Kidney (tissue), 13 donors: ENCODE measurements at regions not wholly inside any gene's neighbourhood (a gene's known extent, or its start where the extent isn't known, plus 50 kb on each side); places are given as distances from the start of the nearest gene placed in this dataset.

Source experiments
- DNase-seq, 5 donors: peaks; one replicate each; pipeline ENCODE4 v3.0.0-alpha.2; 2013 to 2020
- FAIRE-seq: peaks from 2 replicates; lab custom pipeline; 2012; peaks lifted over from hg19 to GRCh38; lab: Jason Lieb, UNC
- H3K27ac ChIP-seq, 2 donors: one replicate each; pipeline ENCODE4 v1.7.0; 2013; ENCODE audit warnings: low read depth in 2 of 2, low read length in 2 of 2, inconsistent platforms in 1 of 2
- H3K27me3 ChIP-seq: one replicate; pipeline ENCODE4 v1.7.1; 2013; ENCODE audit warnings: low read length, inconsistent platforms; ENCODE audit not compliant: control insufficient read depth, insufficient read depth
- H3K36me3 ChIP-seq, 3 donors: one replicate each; pipeline versions ENCODE4 v1.7.0 to v1.7.1; 2013; ENCODE audit warnings: low read length in 3 of 3, control low read depth in 1 of 3, inconsistent platforms in 1 of 3; ENCODE audit not compliant: insufficient read depth in 3 of 3, control insufficient read depth in 2 of 3
- H3K4me1 ChIP-seq, 3 donors: one replicate each; pipeline versions ENCODE4 v1.7.0 to v1.7.1; 2013; ENCODE audit warnings: low read length in 3 of 3, inconsistent platforms in 1 of 3, low read depth in 1 of 3; ENCODE audit not compliant: control insufficient read depth in 2 of 3, insufficient read depth in 2 of 3
- H3K4me3 ChIP-seq, 3 donors: one replicate each; pipeline versions ENCODE4 v1.7.0 to v1.8.1; 2013; ENCODE audit warnings: low read length in 3 of 3, control low read depth in 1 of 3, inconsistent platforms in 1 of 3
- H3K9ac ChIP-seq, 3 donors: one replicate each; pipeline versions ENCODE4 v1.7.0 to v1.7.1; 2013; ENCODE audit warnings: low read length in 3 of 3, control low read depth in 1 of 3, inconsistent platforms in 1 of 3
- H3K9me3 ChIP-seq, 3 donors: one replicate each; pipeline versions ENCODE4 v1.7.0 to v1.7.1; 2013; ENCODE audit warnings: low read length in 3 of 3, control low read depth in 1 of 3, inconsistent platforms in 1 of 3; ENCODE audit not compliant: control insufficient read depth in 2 of 3, insufficient read depth in 1 of 3
- intact Hi-C: fragments of 100-400 bp; cut with DNase I; formaldehyde crosslinking; loops from one replicate; pipeline ENCODE4 v1.11.1; 2022
- TF ChIP-seq, protein P1 (sequence below): IDR thresholded peaks from 3 replicates; pipeline ENCODE4 v1.5.1; 2012; ENCODE audit warnings: mild to moderate bottlenecking, moderate library complexity, borderline replicate concordance; ENCODE audit not compliant: insufficient read depth; ENCODE audit errors: extremely low read depth
- donor health status: control.
- donor health status: control.
- donor health status: control.
- donor health status: control.
- donor health status: control.
- donor health status: DM: yes; HTN: yes; CAD: no.
- donor health status: Normal renal cell carcinoma (clear cell type).

DNA sequence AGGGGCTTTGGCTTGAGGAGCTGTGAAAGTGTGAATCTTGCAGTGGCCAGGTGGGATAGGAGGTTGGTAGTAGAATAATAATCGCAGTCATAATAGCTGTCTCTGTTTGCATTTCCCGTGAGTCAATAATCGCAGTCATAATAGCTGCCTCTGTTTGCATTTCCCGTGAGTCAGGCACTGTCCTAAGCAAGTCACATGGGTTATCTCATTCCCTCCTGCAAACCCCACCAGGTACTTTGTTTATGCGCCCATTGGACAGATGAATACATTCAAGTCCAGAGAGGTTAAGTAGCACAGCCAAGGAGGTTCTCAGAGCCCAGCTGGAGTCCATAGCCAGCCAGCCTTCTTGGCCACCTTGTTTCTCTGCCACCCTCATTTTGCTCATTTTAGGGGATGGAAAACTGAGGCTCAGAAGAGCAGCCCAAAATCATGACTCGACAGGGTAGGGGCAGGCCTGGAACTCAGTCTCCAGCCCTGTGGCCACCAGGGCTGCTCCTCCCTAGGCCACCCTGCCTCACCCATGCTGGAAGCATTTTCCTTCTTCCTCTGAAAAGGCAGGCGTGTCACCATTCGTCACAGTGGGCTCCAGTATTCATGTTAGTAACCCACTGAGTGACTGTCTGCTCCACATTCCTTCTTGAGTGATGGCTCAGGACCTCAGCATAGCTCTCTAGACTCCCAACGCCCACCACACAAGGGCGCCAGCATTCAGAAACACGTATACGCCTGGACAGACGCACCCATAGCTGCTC is 206.2 kb downstream of the URI1 start:
- TF ChIP-seq, protein P1, sequence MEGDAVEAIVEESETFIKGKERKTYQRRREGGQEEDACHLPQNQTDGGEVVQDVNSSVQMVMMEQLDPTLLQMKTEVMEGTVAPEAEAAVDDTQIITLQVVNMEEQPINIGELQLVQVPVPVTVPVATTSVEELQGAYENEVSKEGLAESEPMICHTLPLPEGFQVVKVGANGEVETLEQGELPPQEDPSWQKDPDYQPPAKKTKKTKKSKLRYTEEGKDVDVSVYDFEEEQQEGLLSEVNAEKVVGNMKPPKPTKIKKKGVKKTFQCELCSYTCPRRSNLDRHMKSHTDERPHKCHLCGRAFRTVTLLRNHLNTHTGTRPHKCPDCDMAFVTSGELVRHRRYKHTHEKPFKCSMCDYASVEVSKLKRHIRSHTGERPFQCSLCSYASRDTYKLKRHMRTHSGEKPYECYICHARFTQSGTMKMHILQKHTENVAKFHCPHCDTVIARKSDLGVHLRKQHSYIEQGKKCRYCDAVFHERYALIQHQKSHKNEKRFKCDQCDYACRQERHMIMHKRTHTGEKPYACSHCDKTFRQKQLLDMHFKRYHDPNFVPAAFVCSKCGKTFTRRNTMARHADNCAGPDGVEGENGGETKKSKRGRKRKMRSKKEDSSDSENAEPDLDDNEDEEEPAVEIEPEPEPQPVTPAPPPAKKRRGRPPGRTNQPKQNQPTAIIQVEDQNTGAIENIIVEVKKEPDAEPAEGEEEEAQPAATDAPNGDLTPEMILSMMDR, result no peak
- DNase-seq (no peak), FAIRE-seq (no peak)
- intact Hi-C loops, result no loop called here
- Histone ChIP-seq H3K9ac (no peak overlapping the region), H3K4me1 (no peaks in the 10 kb centered on the region), H3K9me3 (no peaks in the 10 kb centered on the region), H3K27ac (no peak overlapping the region), H3K36me3 (no peaks in the 10 kb centered on the region), H3K27me3 (no peaks in the 10 kb centered on the region), H3K4me3 (no peak overlapping the region)

DNA sequence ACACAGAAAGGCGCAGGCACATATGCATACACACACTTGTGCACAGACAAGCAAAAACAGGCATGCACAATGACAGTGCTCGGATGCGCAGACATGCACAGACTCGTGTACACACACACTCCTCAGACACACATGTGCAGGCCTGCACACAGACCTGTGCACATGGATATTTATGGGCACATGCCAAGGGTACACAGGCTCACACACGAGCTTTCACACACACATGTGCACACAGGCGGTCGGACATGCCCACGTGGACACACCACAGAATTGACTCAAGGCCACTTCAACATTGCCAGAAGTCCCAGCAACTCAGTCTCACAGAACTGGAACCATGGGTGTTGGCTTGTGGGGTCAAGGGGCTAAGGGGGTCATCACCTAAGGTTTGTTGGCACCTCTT is 206.8 kb downstream of the URI1 start:
- Histone ChIP-seq H3K27ac (no peak overlapping the region), H3K9me3 (no peaks in the 10 kb centered on the region), H3K4me3 (no peak overlapping the region), H3K4me1 (no peaks in the 10 kb centered on the region), H3K36me3 (no peaks in the 10 kb centered on the region), H3K27me3 (no peaks in the 10 kb centered on the region), H3K9ac (no peak overlapping the region)
- FAIRE-seq (no peak), DNase-seq (no peak)
- TF ChIP-seq, protein P1, result no peak
- intact Hi-C loops, result no loop called here

GRCh38 chr19:30149300-30149699 is 207.3 kb downstream of the URI1 start:
- intact Hi-C loops, result no loop called here
- no peak overlapping the region for H3K27ac ChIP-seq
- no peak overlapping the region for H3K4me3 ChIP-seq
- DNase-seq (no peak), FAIRE-seq (no peak)
- no peaks in the 10 kb centered on the region for H3K36me3 ChIP-seq
- no peaks in the 10 kb centered on the region for H3K4me1 ChIP-seq
- TF ChIP-seq, protein P1, result no peak
- H3K9me3 ChIP-seq, result no peaks in the 10 kb centered on the region
- H3K9ac ChIP-seq, result no peak overlapping the region
- no peaks in the 10 kb centered on the region for H3K27me3 ChIP-seq
